Hypothalamus (tissue), 51 donors: ENCODE measurements at regions not wholly inside any gene's neighbourhood (a gene's known extent, or its start where the extent isn't known, plus 50 kb on each side); places are given as distances from the start of the nearest gene placed in this dataset.

ENCODE experiments used
- DNase-seq, 51 donors: peaks; one replicate each; lab custom pipeline; 2025; lab: John Stamatoyannopoulos, UW

GRCh38 chr10:29962166-29962850 lies 97.1 kb downstream of the JCAD start:
- no peak for DNase-seq

- DNase-seq: no peak
Observed at GRCh38 chr10:29961351-29961750, 98.0 kb downstream of the JCAD start.

- DNase-seq: no peak
Observed at GRCh38 chr10:29960261-29960660, 99.1 kb downstream of the JCAD start.

GRCh38 chr10:29959586-29959985 lies 99.8 kb downstream of the JCAD start:
- DNase-seq: no peak

- no peak for DNase-seq
Observed at GRCh38 chr10:29958440-29958839, 100.9 kb downstream of the JCAD start.

- peak in 1 of 51 donors; percentile 1 for DNase-seq
Observed at GRCh38 chr10:29957907-29958331, 101.5 kb downstream of the JCAD start.

- no peak for DNase-seq
Observed at GRCh38 chr10:29957236-29957635, 102.2 kb downstream of the JCAD start.

- no peak for DNase-seq
Observed at GRCh38 chr10:29956335-29956924, 103.0 kb downstream of the JCAD start.

GRCh38 chr10:29955329-29955935 lies 104.0 kb downstream of the JCAD start:
- no peak for DNase-seq

GRCh38 chr10:29951441-29951931 lies 107.9 kb downstream of the JCAD start:
- no peak for DNase-seq

GRCh38 chr10:29950391-29950790 lies 109.0 kb downstream of the JCAD start:
- no peak for DNase-seq

- DNase-seq: no peak
Observed at GRCh38 chr10:29949411-29950011, 109.9 kb downstream of the JCAD start.

GRCh38 chr10:29948881-29949355 lies 110.5 kb downstream of the JCAD start:
- DNase-seq: no peak

- DNase-seq: no peak
Observed at GRCh38 chr10:29947701-29948060, 111.7 kb downstream of the JCAD start.

GRCh38 chr10:29946953-29947700 lies 112.3 kb downstream of the JCAD start:
- no peak for DNase-seq

GRCh38 chr10:29946614-29946952 lies 112.8 kb downstream of the JCAD start:
- DNase-seq: no peak

GRCh38 chr10:29941476-29941875 lies 117.9 kb downstream of the JCAD start:
- no peak for DNase-seq

GRCh38 chr10:29932991-29933390 lies 126.4 kb downstream of the JCAD start:
- no peak for DNase-seq

GRCh38 chr10:29931833-29932232 lies 127.6 kb downstream of the JCAD start:
- DNase-seq: no peak

GRCh38 chr10:29929006-29929405 lies 130.4 kb downstream of the JCAD start:
- DNase-seq: no peak

GRCh38 chr10:29926693-29927048 lies 132.7 kb downstream of the JCAD start:
- DNase-seq: no peak
